Chondrocyte (in vitro differentiated cells): ENCODE measurements at regions not wholly inside any gene's neighbourhood (a gene's known extent, or its start where the extent isn't known, plus 50 kb on each side); places are given as distances from the start of the nearest gene placed in this dataset.

Experiments used
- DNase-seq: peaks from one replicate; pipeline ENCODE4 v3.0.0; 2021; ENCODE audit warnings: mixed read lengths, low spot score
- H3K27ac Mint-ChIP-seq: one replicate; pipeline ENCODE4 v1.8.0; 2021; ENCODE audit warnings: mild to moderate bottlenecking, moderate library complexity, mixed read lengths; ENCODE audit not compliant: unreplicated experiment
- H3K27me3 Mint-ChIP-seq: 2 replicates; pipeline ENCODE4 v1.8.0; 2021; ENCODE audit warnings: low read depth, mixed read lengths
- H3K36me3 Mint-ChIP-seq: 2 replicates; pipeline ENCODE4 v1.8.0; 2021; ENCODE audit warnings: low read depth, mixed read lengths
- H3K4me1 Mint-ChIP-seq: 2 replicates; pipeline ENCODE4 v1.8.0; 2021; ENCODE audit warnings: low read depth, mild to moderate bottlenecking, mixed read lengths
- H3K4me3 Mint-ChIP-seq: one replicate; pipeline ENCODE4 v1.8.0; 2021; ENCODE audit warnings: mild to moderate bottlenecking, moderate library complexity, mixed read lengths; ENCODE audit not compliant: unreplicated experiment
- H3K9me3 Mint-ChIP-seq: 2 replicates; pipeline ENCODE4 v1.8.0; 2021; ENCODE audit warnings: low read depth, mixed read lengths
- CTCF ChIP-seq: fragments of 200-600 bp; sonication (generic); IDR thresholded peaks from 2 replicates; pipeline ENCODE4 v1.5.0; 2021; ENCODE audit warnings: antibody characterized with exemption, mild to moderate bottlenecking, moderate library complexity

GRCh38 chr6:71099649-71100048 is 142.8 kb upstream of the B3GAT2 start:
- peaks cover 44% of the 10 kb centered on the region for H3K9me3 Mint-ChIP-seq
- H3K27me3 Mint-ChIP-seq: peaks cover 4% of the 10 kb centered on the region

GRCh38 chr6:71103130-71103529 is 146.3 kb upstream of the B3GAT2 start:
- no peak for TF ChIP-seq CTCF
- Mint-ChIP-seq H3K9me3 (peaks cover 31% of the 10 kb centered on the region), H3K4me3 (no peak overlapping the region), H3K4me1 (peaks cover 26% of the 10 kb centered on the region), H3K27ac (no peak overlapping the region), H3K36me3 (peaks cover 15% of the 10 kb centered on the region), H3K27me3 (no peaks in the 10 kb centered on the region)
- no peak for DNase-seq

More at GRCh38 chr6:71099649-71100048, 142.8 kb upstream of the B3GAT2 start:
- Mint-ChIP-seq H3K4me3 (no peak overlapping the region), H3K36me3 (peaks cover 19% of the 10 kb centered on the region), H3K4me1 (no peaks in the 10 kb centered on the region), H3K27ac (no peak overlapping the region)
- DNase-seq: no peak
- TF ChIP-seq CTCF: no peak

GRCh38 chr6:71103641-71104040 is 146.8 kb upstream of the B3GAT2 start:
- peaks cover 31% of the 10 kb centered on the region for H3K4me1 Mint-ChIP-seq
- DNase-seq: no peak
- no peak overlapping the region for H3K4me3 Mint-ChIP-seq
- H3K36me3 Mint-ChIP-seq: peaks cover 12% of the 10 kb centered on the region
- H3K27ac Mint-ChIP-seq: no peak overlapping the region
- TF ChIP-seq CTCF: no peak
- H3K27me3 Mint-ChIP-seq: no peaks in the 10 kb centered on the region
- peaks cover 26% of the 10 kb centered on the region for H3K9me3 Mint-ChIP-seq

GRCh38 chr6:71106276-71106675 is 149.4 kb upstream of the B3GAT2 start:
- Mint-ChIP-seq H3K4me3 (no peak overlapping the region), H3K9me3 (no peaks in the 10 kb centered on the region), H3K27me3 (no peaks in the 10 kb centered on the region), H3K36me3 (no peaks in the 10 kb centered on the region), H3K4me1 (peaks cover 38% of the 10 kb centered on the region), H3K27ac (peak overlapping the region; percentile 91)
- DNase-seq: no peak
- no peak for TF ChIP-seq CTCF

- H3K27ac Mint-ChIP-seq: peak overlapping the region; percentile 92
- TF ChIP-seq CTCF: no peak
- peak overlapping the region; percentile 61 for H3K4me3 Mint-ChIP-seq
- no peaks in the 10 kb centered on the region for H3K36me3 Mint-ChIP-seq
- no peaks in the 10 kb centered on the region for H3K27me3 Mint-ChIP-seq
- H3K9me3 Mint-ChIP-seq: no peaks in the 10 kb centered on the region
- DNase-seq: no peak
- H3K4me1 Mint-ChIP-seq: peaks cover 38% of the 10 kb centered on the region
These were observed 151.1 kb upstream of the B3GAT2 start for GRCh38 chr6:71107911-71108420.
